Testis (tissue), 2 donors: ENCODE measurements at regions not wholly inside any gene's neighbourhood (a gene's known extent, or its start where the extent isn't known, plus 50 kb on each side); places are given as distances from the start of the nearest gene placed in this dataset.

Experiments
- POLR2A ChIP-seq: fragments of 450-650 bp; IDR thresholded peaks from one replicate; pipeline ENCODE4 v1.6.1; 2017; ENCODE audit warnings: antibody characterized with exemption, mild to moderate bottlenecking, moderate library complexity
- TF ChIP-seq, protein P1 (sequence below), 3 experiments: fragments of 450-650 bp in 2 of 3; fragments of 200-600 bp in 1 of 3; sonication (generic) in 1 of 3; IDR thresholded peaks; one replicate each; pipeline ENCODE4 v1.5.1; 2016 to 2019; ENCODE audit warnings: antibody characterized with exemption in 3 of 3, mild to moderate bottlenecking in 2 of 3, moderate library complexity in 1 of 3

DNA sequence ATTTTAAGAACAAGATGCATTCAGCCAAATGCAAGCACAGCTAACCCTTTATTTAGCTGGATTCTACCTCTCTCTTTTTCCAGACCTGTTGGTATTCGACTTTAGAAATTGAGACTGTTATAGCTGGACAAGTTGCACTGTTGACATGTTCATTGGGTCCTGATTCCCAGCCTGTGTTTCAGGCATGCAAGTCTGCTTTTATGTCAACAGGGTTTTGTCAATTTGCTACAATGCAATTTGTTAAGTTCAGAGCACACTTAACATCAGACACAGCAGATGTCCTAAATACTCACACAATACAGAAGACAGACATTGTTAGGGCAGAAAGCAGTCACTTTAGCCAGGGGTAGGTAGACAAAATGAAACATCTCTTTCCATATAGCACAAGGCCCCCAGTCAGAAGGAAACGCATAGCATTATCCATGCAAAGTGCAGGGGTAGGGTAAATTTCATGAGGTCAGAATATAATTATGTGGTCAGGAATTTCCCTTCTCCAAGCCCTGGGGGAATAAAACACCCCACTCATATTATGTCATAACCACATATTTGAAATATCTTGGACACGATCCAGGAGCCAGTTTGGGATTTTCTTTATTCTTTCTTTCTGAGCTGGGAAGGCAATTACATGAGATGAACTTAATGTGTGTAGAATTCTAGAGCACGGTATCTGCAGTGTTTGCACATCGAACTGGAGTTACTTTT, 504.1 kb downstream of the NTRK3 start:
- no peak for TF ChIP-seq POLR2A
- TF ChIP-seq, protein P1, sequence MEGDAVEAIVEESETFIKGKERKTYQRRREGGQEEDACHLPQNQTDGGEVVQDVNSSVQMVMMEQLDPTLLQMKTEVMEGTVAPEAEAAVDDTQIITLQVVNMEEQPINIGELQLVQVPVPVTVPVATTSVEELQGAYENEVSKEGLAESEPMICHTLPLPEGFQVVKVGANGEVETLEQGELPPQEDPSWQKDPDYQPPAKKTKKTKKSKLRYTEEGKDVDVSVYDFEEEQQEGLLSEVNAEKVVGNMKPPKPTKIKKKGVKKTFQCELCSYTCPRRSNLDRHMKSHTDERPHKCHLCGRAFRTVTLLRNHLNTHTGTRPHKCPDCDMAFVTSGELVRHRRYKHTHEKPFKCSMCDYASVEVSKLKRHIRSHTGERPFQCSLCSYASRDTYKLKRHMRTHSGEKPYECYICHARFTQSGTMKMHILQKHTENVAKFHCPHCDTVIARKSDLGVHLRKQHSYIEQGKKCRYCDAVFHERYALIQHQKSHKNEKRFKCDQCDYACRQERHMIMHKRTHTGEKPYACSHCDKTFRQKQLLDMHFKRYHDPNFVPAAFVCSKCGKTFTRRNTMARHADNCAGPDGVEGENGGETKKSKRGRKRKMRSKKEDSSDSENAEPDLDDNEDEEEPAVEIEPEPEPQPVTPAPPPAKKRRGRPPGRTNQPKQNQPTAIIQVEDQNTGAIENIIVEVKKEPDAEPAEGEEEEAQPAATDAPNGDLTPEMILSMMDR (IDR thresholded peaks at IDR 0.05): no peak
